Epidermal melanocyte (primary cell): ENCODE measurements at regions not wholly inside any gene's neighbourhood (a gene's known extent, or its start where the extent isn't known, plus 50 kb on each side); places are given as distances from the start of the nearest gene placed in this dataset.
"Not testable (repeated sequence)": the region's sequence is repeated elsewhere in the genome, so short reads cannot be mapped to it uniquely, and the experiment has no call there.

Source experiments
- DNase-seq: peaks from one replicate; pipeline ENCODE4 v3.0.0; 2011; ENCODE audit warnings: low spot score; ENCODE audit not compliant: insufficient read length

- no peak for DNase-seq
Observed at GRCh38 chr2:89833116-89833779, 1141.8 kb downstream of the RPIA start.

- DNase-seq: no peak
Observed at GRCh38 chr2:89833780-89834117, 1142.3 kb downstream of the RPIA start.

- no peak for DNase-seq
Observed at GRCh38 chr2:89834306-89834705, 1142.8 kb downstream of the RPIA start.

DNA sequence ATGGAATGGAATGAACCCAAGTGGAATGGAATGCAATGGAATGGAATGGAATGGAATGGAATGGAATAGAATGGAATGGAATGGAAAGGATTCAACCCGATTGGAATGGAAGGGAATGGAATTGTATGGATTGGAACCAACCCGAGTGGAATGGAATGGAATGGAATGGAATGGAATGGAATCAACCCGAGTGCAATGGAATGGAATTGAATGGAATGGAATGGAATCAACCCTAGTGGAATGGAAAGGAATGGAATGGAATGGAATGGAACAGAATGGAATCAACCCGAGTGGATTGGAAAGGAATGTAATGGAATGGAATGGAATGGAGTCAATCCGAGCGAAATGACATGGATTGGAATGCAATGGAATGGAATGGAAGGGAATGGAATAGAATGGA lies 1144.9 kb downstream of the RPIA start:
- not testable (repeated sequence) for DNase-seq

DNA sequence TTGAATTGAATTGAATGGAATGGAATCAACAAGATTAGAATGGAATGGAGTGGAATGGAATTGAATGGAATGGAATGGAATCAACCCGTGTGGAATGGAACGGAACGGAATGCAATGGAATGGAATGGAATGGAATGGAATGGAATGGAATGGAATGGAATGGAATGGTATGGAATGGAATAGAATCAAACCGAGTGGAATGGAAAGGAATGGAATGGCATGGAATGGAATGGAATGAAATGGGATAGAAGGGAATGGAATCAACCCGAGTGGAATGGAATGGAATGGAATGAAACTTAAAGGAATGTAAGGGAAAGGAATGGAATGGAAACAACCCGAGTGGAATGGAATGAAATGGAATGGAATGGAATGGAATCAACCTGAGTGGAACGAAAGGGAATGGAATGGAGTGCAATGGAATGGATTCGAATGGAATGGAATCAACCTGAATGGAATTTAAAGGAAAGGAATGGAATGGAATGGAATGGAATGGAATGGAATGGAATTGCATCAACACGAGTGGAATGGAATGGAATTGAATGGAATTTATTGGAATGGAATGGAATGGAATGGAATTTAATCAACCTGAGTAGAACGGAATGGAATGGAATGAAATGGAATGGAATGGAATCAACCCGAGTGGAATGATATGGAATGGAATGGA lies 1146.6 kb downstream of the RPIA start:
- no peak for DNase-seq

- DNase-seq: not testable (repeated sequence)
Observed at GRCh38 chr2:89840175-89840574, 1148.7 kb downstream of the RPIA start.

- not testable (repeated sequence) for DNase-seq
Observed at GRCh38 chr2:89840781-89841475, 1149.5 kb downstream of the RPIA start.

DNA sequence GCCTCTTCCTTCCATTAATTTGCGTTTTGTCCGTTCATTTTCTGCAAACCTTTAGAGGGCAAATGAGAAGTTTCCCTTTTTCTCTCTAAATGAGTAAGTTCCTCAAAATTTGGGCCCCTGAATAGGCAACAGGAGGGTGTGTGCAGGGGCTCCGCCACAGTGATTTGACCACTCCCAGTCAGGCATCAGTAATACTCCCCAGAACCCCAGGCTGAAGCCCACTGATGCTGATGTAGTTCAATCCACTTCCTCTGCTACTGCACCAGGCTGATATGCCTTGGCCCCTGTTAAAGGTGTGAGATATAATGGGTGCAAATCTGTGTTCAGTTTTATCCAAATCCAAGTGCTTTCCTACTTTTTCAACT lies 1150.0 kb downstream of the RPIA start:
- no peak for DNase-seq

DNA sequence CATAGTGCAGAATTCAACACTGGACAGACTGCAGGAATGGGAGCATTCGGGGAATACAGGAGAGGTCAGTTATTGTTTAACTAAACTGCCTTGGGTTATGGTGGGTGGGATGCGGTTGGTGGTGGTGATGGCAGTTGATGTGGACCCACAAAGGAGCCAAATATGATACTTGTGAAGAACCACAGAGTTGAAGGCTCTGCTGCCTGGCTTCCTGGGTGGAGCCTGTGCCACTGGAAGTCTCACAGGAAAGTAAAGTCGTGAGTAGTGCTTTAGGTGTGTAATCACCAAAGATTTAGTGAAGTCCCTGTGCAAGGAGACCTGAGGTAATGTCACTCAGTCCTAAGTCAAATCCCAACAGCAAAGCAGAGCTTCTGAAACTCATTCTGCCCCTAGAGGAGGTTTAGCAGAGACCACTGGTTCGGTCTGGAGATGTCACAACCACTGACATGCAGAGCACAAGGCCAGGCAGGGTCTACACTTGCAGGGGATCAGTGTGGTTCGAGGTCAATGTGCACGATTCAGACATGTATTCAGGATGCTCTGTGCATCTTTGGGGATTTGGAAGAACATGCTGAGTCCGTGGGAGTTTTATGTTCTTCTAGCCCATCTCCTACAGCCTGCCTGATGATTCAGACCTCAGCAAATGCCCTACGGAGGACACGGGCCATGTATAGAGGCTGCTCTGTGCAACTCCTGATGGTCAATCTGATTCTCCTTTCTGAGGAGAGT lies 1150.9 kb downstream of the RPIA start:
- no peak for DNase-seq

- no peak for DNase-seq
Observed at GRCh38 chr2:89844221-89844943, 1152.9 kb downstream of the RPIA start.

DNA sequence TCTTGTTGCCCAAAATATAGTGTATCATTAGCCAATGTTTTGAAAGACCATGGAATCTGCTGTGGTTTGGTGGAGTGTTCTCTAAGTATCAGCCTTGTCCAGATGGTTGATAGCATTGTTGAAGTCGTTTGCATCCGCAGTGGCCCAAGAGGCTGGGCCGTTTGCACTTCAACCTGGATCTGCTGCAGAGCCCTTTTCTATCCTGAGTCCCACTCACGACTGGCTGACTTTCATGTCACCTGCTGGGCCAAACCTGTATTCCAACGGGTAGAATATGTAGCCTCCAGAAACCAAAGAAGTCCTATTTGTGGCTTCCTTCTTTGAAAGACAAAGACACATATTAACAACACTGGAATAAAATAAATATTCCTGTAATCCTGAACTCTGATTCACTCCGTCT lies 1154.1 kb downstream of the RPIA start:
- no peak for DNase-seq

DNA sequence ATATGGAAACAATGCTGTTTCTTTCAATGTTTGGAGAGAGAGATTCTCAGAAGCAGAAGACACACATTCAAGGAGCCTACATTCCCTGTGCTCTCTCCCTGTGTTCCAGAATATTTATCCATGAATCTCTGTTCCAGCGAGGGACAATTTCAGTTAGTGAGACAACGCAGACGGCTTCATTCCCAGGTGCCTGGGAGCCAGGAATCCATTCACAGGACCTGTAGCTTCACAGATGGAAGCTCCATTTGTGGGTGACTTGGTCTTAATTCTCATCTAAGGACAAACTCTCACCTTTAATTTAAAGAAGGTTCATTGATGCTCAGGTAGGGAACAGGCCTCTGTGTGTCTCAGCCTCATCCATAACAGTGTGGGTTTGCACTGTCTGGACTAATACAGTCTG lies 1156.6 kb downstream of the RPIA start:
- no peak for DNase-seq

DNA sequence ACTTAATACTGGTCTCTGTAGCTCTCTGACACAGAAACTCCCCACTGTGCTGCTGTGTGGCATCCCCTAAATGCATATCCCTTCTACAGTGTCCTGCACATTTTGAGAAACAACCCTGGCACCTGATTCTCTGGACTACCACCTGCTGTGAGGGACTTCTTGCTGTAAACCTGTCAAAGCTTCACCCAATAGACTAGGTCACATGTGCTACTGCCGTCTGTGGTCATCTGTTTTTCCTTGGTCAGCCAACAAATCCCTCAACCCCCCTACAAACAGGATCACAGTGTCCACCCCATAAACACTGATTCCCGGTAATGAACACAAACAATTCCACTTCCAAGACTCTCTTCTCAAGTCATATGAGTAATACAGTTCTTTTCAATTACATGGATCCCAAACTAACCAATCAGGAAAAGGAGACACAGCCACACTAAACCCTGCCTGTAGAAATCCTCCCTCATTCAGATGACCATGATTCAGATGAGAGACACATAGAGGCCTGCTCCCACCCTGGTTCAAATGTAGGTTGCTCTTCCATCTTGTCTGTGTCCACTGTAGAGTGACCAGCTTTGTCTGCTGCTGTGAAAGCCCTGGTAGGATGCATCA lies 1157.4 kb downstream of the RPIA start:
- DNase-seq: no peak

DNA sequence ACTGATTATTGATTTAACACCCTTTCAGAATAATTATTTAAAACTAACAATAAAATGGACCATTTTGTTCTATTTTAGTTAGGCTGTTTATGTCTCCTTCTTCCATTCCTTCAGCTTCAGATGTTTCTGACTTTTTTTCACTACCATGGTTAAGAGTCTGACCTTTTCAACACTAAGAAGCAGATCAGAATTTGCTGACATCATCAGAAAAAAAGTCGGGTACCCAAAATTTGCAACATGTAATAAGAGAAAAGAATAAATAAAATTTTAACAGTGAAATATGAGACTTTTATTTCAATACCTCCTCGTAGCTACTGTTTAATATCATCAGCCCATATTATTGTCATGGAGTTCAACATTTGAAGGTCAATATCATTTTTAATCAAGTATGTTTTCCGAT lies 1158.3 kb downstream of the RPIA start:
- DNase-seq: no peak

GRCh38 chr2:89850481-89850880 lies 1159.0 kb downstream of the RPIA start:
- DNase-seq: no peak

DNA sequence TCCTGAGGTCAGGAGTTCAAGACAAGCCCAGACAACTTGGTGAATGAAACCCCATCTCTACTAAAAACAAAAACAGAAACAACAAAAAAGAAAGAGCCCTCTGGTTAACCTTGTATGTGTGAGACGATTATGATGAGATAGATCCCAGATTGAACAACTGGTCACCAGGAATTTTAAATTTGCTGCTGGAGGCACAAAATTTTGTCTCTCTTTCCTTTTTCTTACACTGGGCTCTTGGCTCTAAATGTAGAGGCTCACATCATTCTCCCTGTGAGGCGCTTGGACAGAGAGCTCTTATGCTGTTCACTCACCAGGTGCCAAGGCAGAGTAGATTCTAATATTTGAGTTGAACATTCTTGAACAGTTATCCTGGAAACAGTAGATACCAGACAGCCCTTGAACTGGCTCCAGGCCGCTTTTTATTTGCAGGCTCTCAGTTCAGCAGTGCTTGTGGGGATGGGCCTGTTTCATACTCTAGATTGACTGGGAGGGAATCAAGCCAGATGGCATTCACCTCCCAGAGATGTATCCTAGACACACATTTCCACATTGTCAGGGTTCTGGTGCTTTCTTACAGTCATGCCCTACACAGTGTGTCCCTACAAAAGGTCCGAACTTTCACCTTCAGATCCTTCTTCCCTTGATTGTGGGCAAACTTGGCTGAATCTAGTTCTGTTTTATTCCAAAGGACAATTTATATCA lies 1159.6 kb downstream of the RPIA start:
- DNase-seq: no peak

DNA sequence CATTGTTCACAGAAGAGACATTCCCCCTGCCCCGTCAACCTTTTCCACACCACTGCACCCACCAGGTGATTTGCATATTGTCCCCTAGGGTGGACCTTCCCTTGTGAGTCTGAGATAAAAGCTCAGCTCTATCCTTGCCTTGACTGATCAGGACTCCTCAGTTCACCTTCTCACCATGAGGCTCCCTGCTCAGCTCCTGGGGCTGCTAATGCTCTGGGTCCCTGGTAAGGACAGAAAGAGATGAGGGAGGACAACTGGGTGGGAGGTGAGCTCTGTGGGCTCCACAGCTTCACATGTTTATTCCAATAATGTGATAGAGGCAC lies 1160.1 kb downstream of the RPIA start:
- no peak for DNase-seq

DNA sequence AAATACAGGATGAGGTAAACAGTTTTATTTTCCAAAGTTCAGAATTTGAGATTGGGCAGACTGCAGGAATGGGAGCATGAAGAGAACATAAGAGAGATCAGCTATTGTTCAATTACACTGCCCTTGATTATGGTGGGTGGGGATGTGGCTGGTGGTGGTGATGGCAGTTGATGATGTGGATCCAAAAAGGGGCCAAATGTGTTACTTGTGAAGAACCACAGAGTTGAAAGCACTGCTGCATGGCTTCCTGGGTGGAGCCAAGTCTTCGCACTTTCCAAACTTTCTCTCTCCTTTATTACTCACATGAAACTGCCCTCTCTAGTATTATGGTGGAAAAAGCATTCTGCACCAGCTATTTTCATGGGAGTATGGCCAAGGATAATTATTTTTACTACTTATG lies 1162.0 kb downstream of the RPIA start:
- DNase-seq: not testable (repeated sequence)

DNA sequence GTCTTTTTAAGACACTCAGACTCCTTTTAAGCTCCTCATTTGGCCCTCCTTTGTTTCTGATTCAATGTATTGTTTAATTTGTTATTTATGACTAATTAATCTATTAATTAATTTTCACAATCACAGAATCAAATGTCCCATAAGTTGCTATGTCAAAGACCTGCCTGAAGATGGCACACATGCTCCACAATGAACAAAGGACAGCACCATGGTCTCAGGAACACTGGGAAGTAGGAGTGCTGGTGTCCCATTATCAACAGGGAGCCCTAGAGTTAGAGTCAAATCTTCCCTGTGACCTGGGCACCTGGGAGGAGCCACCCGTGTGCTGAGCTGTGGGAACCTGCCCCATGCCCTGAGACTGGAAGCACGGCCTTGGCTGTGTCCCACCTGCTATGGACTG lies 1164.3 kb downstream of the RPIA start:
- not testable (repeated sequence) for DNase-seq

DNA sequence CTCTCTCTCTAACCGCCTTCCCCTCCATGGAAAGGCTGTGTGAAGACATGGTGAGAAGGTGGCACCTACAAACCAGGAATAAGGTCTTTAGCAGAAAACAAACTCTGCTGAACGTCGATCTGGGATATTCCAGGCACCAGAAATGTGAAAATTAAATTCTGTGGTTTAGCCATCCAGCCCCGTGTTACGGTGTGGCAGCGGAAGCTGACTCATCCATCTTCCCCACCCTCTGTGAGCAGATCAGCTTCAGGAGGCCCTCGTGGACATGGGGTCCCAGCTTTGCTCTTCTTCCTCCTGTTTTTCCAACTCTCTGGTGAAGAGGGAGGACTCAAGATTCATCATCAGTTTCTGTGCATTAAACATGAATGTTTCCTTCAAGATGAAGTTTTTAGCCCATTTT lies 1164.8 kb downstream of the RPIA start:
- DNase-seq: not testable (repeated sequence)

DNA sequence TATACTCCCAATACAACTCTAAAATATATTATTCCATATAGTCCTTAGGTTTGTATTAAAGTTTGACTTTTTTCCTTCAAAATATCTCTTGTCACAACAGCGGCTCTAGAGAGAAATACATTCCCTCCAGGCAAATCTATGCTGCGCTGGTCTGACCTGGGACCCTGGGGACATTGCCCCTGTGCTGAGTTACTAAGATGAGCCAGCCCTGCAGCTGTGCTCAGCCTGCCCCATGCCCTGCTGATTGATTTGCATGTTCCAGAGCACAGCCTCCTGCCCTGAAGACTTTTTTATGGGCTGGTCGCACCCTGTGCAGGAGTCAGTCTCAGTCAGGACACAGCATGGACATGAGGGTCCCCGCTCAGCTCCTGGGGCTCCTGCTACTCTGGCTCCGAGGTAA lies 1170.7 kb downstream of the RPIA start:
- DNase-seq: not testable (repeated sequence)
